H1 (cell line): ENCODE measurements at regions not wholly inside any gene's neighbourhood (a gene's known extent, or its start where the extent isn't known, plus 50 kb on each side); places are given as distances from the start of the nearest gene placed in this dataset.

Source experiments
- CTCF ChIA-PET: fragments of 300-600 bp; sonication (Branson Sonifier 250); formaldehyde crosslinking; loops from one replicate; lab custom pipeline; 2021; ENCODE audit not compliant: partially characterized antibody; lab: Charles Lee
- POLR2A ChIA-PET: fragments of 300-600 bp; sonication (Branson Sonifier 250); formaldehyde crosslinking; loops from one replicate; lab custom pipeline; 2021; ENCODE audit warnings: inconsistent platforms; ENCODE audit not compliant: partially characterized antibody; lab: Charles Lee
- DNase-seq, 2 experiments: peaks; one replicate each; pipeline versions ENCODE4 v3.0.0 to v3.0.0-alpha.2; 2010 to 2022; ENCODE audit warnings: low spot score in 2 of 2, low read depth in 1 of 2, mixed read lengths in 1 of 2
- FAIRE-seq: peaks from 2 replicates; lab custom pipeline; 2011; peaks lifted over from hg19 to GRCh38; lab: Jason Lieb, UNC
- H2AFZ ChIP-seq: 2 replicates; pipeline ENCODE4 v1.8.1; 2012; ENCODE audit warnings: low read length, inconsistent platforms
- H2AK5ac ChIP-seq: 2 replicates; pipeline ENCODE4 v1.6.1; 2013; ENCODE audit warnings: low read depth, low read length
- H2BK120ac ChIP-seq: replicated peaks from 2 replicates; pipeline ENCODE3; 2013; ENCODE audit warnings: low read depth, low read length, inconsistent platforms
- H2BK12ac ChIP-seq: 2 replicates; pipeline ENCODE4 v1.6.1; 2013; ENCODE audit warnings: low read depth, low read length
- H2BK15ac ChIP-seq: 2 replicates; pipeline ENCODE4 v1.6.1; 2013; ENCODE audit warnings: low read length
- H2BK20ac ChIP-seq: 2 replicates; pipeline ENCODE4 v1.6.1; 2013; ENCODE audit warnings: low read length
- H2BK5ac ChIP-seq: 2 replicates; pipeline ENCODE4 v1.6.1; 2013; ENCODE audit warnings: low read depth, low read length
- H3K14ac ChIP-seq: 2 replicates; pipeline ENCODE4 v1.6.1; 2013; ENCODE audit warnings: inconsistent platforms; ENCODE audit not compliant: insufficient read length
- H3K18ac ChIP-seq: 2 replicates; pipeline ENCODE4 v1.6.1; 2013; ENCODE audit warnings: low read length; ENCODE audit errors: extremely low read depth
- H3K23ac ChIP-seq: 2 replicates; pipeline ENCODE4 v1.6.1; 2013; ENCODE audit warnings: inconsistent platforms; ENCODE audit not compliant: insufficient read length
- H3K23me2 ChIP-seq: 2 replicates; pipeline ENCODE4 v1.6.1; 2013; ENCODE audit warnings: low read depth, low read length
- H3K27ac ChIP-seq: 2 replicates; pipeline ENCODE4 v1.6.1; 2011; ENCODE audit warnings: low read depth, low read length, inconsistent platforms
- H3K27me3 ChIP-seq, 4 experiments: replicated peaks in 1 of 4; 1 replicate in 1 of 4; 2 replicates in 3 of 4; pipeline versions ENCODE4 v1.6.1 to v1.8.1; 2011 to 2013; ENCODE audit warnings: low read length in 3 of 4, mild to moderate bottlenecking in 3 of 4, inconsistent platforms in 2 of 4, mixed read lengths in 2 of 4, moderate library complexity in 1 of 4; ENCODE audit not compliant: control insufficient read depth in 3 of 4, insufficient read depth in 3 of 4; ENCODE audit errors: extremely low read depth in 1 of 4
- H3K36me3 ChIP-seq, 4 experiments: 2 replicates each; pipeline versions ENCODE4 v1.6.1 to v1.8.1; 2011 to 2013; ENCODE audit warnings: mild to moderate bottlenecking in 4 of 4, low read length in 3 of 4, moderate library complexity in 2 of 4, control low read depth in 1 of 4, inconsistent platforms in 1 of 4; ENCODE audit not compliant: insufficient read depth in 4 of 4, control insufficient read depth in 2 of 4
- H3K4ac ChIP-seq: replicated peaks from 2 replicates; pipeline ENCODE3; 2013; ENCODE audit warnings: low read length, low read depth, mixed read lengths, inconsistent platforms; ENCODE audit not compliant: insufficient read length
- H3K4me1 ChIP-seq, 4 experiments: replicated peaks in 1 of 4; 1 replicate in 1 of 4; 2 replicates in 3 of 4; pipeline versions ENCODE4 v1.6.1 to v1.8.1; 2011 to 2013; ENCODE audit warnings: low read length in 3 of 4, inconsistent platforms in 2 of 4, mixed read lengths in 1 of 4; ENCODE audit not compliant: insufficient read depth in 4 of 4, control insufficient read depth in 3 of 4
- H3K4me2 ChIP-seq, 2 experiments: 2 replicates each; pipeline versions ENCODE4 v1.6.1 to v1.8.1; 2011 to 2013; ENCODE audit warnings: low read depth in 2 of 2, low read length in 2 of 2, control low read depth in 1 of 2, inconsistent platforms in 1 of 2, mild to moderate bottlenecking in 1 of 2; ENCODE audit not compliant: insufficient read depth in 1 of 2
- H3K4me3 ChIP-seq, 4 experiments: fragments of 200-600, 300-600 bp in 1 of 4; sonication (generic), shearing (Covaris generic), sonication (Bioruptor Twin) in 1 of 4; 2 replicates each; pipeline versions ENCODE4 v1.5.1 to v1.8.1; 2011 to 2016; ENCODE audit warnings: low read length in 4 of 4, low read depth in 3 of 4, control low read depth in 2 of 4, inconsistent platforms in 2 of 4, mild to moderate bottlenecking in 2 of 4, mixed read lengths in 1 of 4, moderate library complexity in 1 of 4; ENCODE audit not compliant: insufficient read depth in 2 of 4; ENCODE audit errors: extremely low read depth in 1 of 4
- H3K56ac ChIP-seq: replicated peaks from 2 replicates; pipeline ENCODE3; 2013; ENCODE audit warnings: low read depth, mild to moderate bottlenecking, mixed read lengths, low read length, inconsistent platforms; ENCODE audit not compliant: insufficient read length
- H3K79me1 ChIP-seq: 2 replicates; pipeline ENCODE4 v1.6.1; 2013; ENCODE audit warnings: low read depth, low read length, control low read depth
- H3K79me2 ChIP-seq, 2 experiments: 2 replicates each; pipeline versions ENCODE4 v1.6.1 to v1.8.1; 2012 to 2013; ENCODE audit warnings: low read length in 2 of 2, mild to moderate bottlenecking in 2 of 2, inconsistent platforms in 1 of 2; ENCODE audit not compliant: insufficient read depth in 2 of 2, control insufficient read depth in 1 of 2
- H3K9ac ChIP-seq, 4 experiments: replicated peaks in 1 of 4; 1 replicate in 1 of 4; 2 replicates in 3 of 4; pipeline versions ENCODE4 v1.6.1 to v1.8.1; 2011 to 2013; ENCODE audit warnings: low read depth in 3 of 4, low read length in 3 of 4, control low read depth in 2 of 4, mild to moderate bottlenecking in 2 of 4, moderate library complexity in 2 of 4, inconsistent platforms in 1 of 4; ENCODE audit errors: extremely low read depth in 1 of 4
- H3K9me3 ChIP-seq, 2 experiments: 2 replicates each; pipeline versions ENCODE4 v1.6.1 to v1.8.1; 2012 to 2013; ENCODE audit warnings: mild to moderate bottlenecking in 2 of 2, moderate library complexity in 2 of 2, control low read depth in 1 of 2, inconsistent platforms in 1 of 2, low read depth in 1 of 2, low read length in 1 of 2, mixed read lengths in 1 of 2; ENCODE audit not compliant: insufficient read depth in 2 of 2
- H4K20me1 ChIP-seq, 2 experiments: replicated peaks in 1 of 2; 2 replicates each; pipeline versions ENCODE3 to v1.8.1; 2011 to 2013; ENCODE audit warnings: inconsistent platforms in 2 of 2, low read length in 2 of 2, mild to moderate bottlenecking in 1 of 2; ENCODE audit not compliant: insufficient read depth in 2 of 2, control insufficient read depth in 1 of 2
- H4K5ac ChIP-seq: 2 replicates; pipeline ENCODE4 v1.6.1; 2013; ENCODE audit warnings: low read length, low read depth, mixed read lengths, inconsistent platforms; ENCODE audit not compliant: insufficient read length
- H4K8ac ChIP-seq: 2 replicates; pipeline ENCODE4 v1.8.0; 2013; ENCODE audit warnings: mild to moderate bottlenecking, moderate library complexity, low read length, inconsistent platforms; ENCODE audit not compliant: insufficient read depth; ENCODE audit errors: extremely low read depth
- H4K91ac ChIP-seq: replicated peaks from 2 replicates; pipeline ENCODE3; 2013; ENCODE audit warnings: low read length, mixed read lengths, inconsistent platforms; ENCODE audit not compliant: insufficient read length
- CREB1 ChIP-seq: IDR thresholded peaks from 2 replicates; pipeline ENCODE4 v1.6.1; 2012; ENCODE audit warnings: inconsistent platforms
- EP300 ChIP-seq, 2 experiments: IDR thresholded peaks; 1 replicate in 1 of 2; 2 replicates in 1 of 2; pipeline ENCODE4 v1.6.1; 2011 to 2012; ENCODE audit warnings: low read depth in 2 of 2, low read length in 2 of 2, mild to moderate bottlenecking in 2 of 2, borderline replicate concordance in 1 of 2, inconsistent platforms in 1 of 2, moderate library complexity in 1 of 2
- KDM1A ChIP-seq: fragments of 200-600, 300-600 bp; sonication (generic); IDR thresholded peaks from 2 replicates; pipeline ENCODE4 v1.7.1; 2016; ENCODE audit warnings: mild to moderate bottlenecking, low read length, borderline replicate concordance
- POLR2AphosphoS5 ChIP-seq: IDR thresholded peaks from 2 replicates; pipeline ENCODE4 v1.6.1; 2011; ENCODE audit warnings: low read depth, low read length
- RBBP5 ChIP-seq: IDR thresholded peaks from 2 replicates; pipeline ENCODE4 v1.7.1; 2012; ENCODE audit warnings: low read depth, mild to moderate bottlenecking, inconsistent platforms, low read length, moderate library complexity, borderline replicate concordance

GRCh38 chr5:87936667-87937066 is 332.0 kb downstream of the TMEM161B start:
- Histone ChIP-seq H4K5ac (no peak overlapping the region), H3K4ac (no peak overlapping the region), H4K8ac (no peak overlapping the region), H3K27ac (no peak overlapping the region), H3K4me2 (no peak overlapping the region), H3K79me1 (no peaks in the 10 kb centered on the region), H2BK5ac (no peak overlapping the region), H4K20me1 (no peaks in the 10 kb centered on the region), H4K91ac (no peak overlapping the region), H2BK12ac (no peak overlapping the region), H2BK20ac (no peak overlapping the region), H2BK120ac (no peak overlapping the region), H3K18ac (no peak overlapping the region), H3K79me2 (no peaks in the 10 kb centered on the region), H2AK5ac (no peak overlapping the region), H3K23me2 (no peaks in the 10 kb centered on the region), H3K9ac (no peak overlapping the region), H3K27me3 (no peaks in the 10 kb centered on the region), H3K4me3 (no peak overlapping the region), H3K4me1 (no peaks in the 10 kb centered on the region), H3K36me3 (no peaks in the 10 kb centered on the region), H3K14ac (no peak overlapping the region), H3K9me3 (no peaks in the 10 kb centered on the region), H2BK15ac (no peak overlapping the region), H3K56ac (no peak overlapping the region), H3K23ac (no peak overlapping the region), H2AFZ (no peak overlapping the region)
- FAIRE-seq, result no peak
- CTCF ChIA-PET, result interaction anchor here (1.3 kb wide), 1 partner anchor 8 kb away, joined by 4 read pairs; no protein-coding TSS in a partner anchor
- TF ChIP-seq KDM1A, result no peak
- no peak for TF ChIP-seq POLR2AphosphoS5
- TF ChIP-seq CREB1, result no peak
- TF ChIP-seq RBBP5, result no peak
- no peak for TF ChIP-seq EP300 (IDR thresholded peaks at IDR 0.05; ENCODE audit: borderline replicate concordance in 1 of 2, low read depth in 2 of 2, low read length in 2 of 2)
- POLR2A ChIA-PET, result no interaction called here
- no peak for DNase-seq
